Adrenal gland (tissue), 5 donors: ENCODE measurements at regions not wholly inside any gene's neighbourhood (a gene's known extent, or its start where the extent isn't known, plus 50 kb on each side); places are given as distances from the start of the nearest gene placed in this dataset.

Experiments used
- POLR2A ChIP-seq, 2 donors: fragments of 450-650 bp; IDR thresholded peaks; one replicate each; pipeline ENCODE4 v1.6.1; 2017; ENCODE audit warnings: antibody characterized with exemption in 2 of 2, mild to moderate bottlenecking in 2 of 2, moderate library complexity in 1 of 2
- TF ChIP-seq, protein P1 (sequence below), 6 experiments: fragments of 450-650 bp in 4 of 6; fragments of 200-600 bp in 2 of 6; sonication (generic) in 1 of 6; IDR thresholded peaks; 1 replicate in 5 of 6; 2 replicates in 1 of 6; pipeline versions ENCODE4 v1.5.1 to v1.8.0; 2016 to 2021; ENCODE audit warnings: antibody characterized with exemption in 6 of 6, mild to moderate bottlenecking in 2 of 6, moderate library complexity in 1 of 6
- donor health status: DM: no; HTN: no; CAD: no.

- TF ChIP-seq, protein P1, sequence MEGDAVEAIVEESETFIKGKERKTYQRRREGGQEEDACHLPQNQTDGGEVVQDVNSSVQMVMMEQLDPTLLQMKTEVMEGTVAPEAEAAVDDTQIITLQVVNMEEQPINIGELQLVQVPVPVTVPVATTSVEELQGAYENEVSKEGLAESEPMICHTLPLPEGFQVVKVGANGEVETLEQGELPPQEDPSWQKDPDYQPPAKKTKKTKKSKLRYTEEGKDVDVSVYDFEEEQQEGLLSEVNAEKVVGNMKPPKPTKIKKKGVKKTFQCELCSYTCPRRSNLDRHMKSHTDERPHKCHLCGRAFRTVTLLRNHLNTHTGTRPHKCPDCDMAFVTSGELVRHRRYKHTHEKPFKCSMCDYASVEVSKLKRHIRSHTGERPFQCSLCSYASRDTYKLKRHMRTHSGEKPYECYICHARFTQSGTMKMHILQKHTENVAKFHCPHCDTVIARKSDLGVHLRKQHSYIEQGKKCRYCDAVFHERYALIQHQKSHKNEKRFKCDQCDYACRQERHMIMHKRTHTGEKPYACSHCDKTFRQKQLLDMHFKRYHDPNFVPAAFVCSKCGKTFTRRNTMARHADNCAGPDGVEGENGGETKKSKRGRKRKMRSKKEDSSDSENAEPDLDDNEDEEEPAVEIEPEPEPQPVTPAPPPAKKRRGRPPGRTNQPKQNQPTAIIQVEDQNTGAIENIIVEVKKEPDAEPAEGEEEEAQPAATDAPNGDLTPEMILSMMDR (IDR thresholded peaks at IDR 0.05): no peak
- no peak for TF ChIP-seq POLR2A (IDR thresholded peaks at IDR 0.05)
Observed at GRCh38 chr4:123750044-123750443, 353.4 kb downstream of the SPRY1 start.
